HG03196 (cell line): ENCODE measurements at regions not wholly inside any gene's neighbourhood (a gene's known extent, or its start where the extent isn't known, plus 50 kb on each side); places are given as distances from the start of the nearest gene placed in this dataset.

Experiments used
- ATAC-seq: cut with Tn5 transposase; IDR thresholded peaks from one replicate; pipeline ENCODE4 v1.9.1; 2021; ENCODE audit not compliant: unreplicated experiment

GRCh38 chr9:87436716-87437115 lies 61.0 kb upstream of the DAPK1 start:
- ATAC-seq = no peak

GRCh38 chr9:87437966-87438365 lies 59.7 kb upstream of the DAPK1 start:
- no peak for ATAC-seq

DNA sequence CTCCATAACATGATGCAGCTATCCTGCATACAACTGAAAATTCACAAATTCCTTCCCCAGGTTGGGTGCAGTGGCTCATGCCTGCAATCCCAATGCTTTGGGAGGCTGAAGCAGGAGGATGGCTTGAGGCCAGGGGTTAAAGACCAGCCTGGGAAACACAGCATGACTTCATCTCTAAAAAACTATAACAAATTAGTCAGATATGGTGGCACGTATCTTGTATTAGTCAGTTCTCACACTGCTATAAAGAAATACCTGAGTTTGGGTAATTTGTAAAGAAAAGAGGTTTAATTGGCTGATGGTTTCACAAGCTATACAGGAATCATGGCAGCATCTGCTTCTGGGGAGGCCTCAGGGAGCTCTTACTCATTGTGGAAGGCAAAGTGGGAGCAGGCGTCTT lies 56.4 kb upstream of the DAPK1 start:
- ATAC-seq = no peak

DNA sequence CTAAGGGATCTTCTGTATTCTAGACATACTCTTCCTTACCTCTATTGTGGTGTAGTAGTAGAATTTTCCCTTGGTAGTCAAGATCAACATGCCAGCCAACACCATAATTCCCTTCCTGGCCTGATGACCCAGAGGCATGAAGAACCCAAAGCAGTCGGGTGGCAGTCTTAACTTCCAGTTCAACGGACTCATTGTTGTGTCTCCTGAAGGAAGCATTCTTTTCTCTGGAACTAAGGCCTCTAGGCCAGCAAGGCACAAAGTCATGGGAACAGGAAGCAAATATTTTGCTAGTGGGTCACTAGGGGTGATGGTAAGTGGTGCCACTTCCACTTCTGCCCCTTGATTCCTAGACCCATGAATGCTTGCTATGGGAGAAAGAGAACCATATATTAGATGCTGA lies 55.2 kb upstream of the DAPK1 start:
- no peak for ATAC-seq

- ATAC-seq = no peak
Measured at GRCh38 chr9:87443006-87443405, 54.7 kb upstream of the DAPK1 start.

- no peak for ATAC-seq
Measured at GRCh38 chr9:87443461-87443860, 54.2 kb upstream of the DAPK1 start.

GRCh38 chr9:87445646-87446045 lies 52.0 kb upstream of the DAPK1 start:
- ATAC-seq = peak; percentile 80

GRCh38 chr9:87446527-87446926 lies 51.1 kb upstream of the DAPK1 start:
- ATAC-seq = no peak

DNA sequence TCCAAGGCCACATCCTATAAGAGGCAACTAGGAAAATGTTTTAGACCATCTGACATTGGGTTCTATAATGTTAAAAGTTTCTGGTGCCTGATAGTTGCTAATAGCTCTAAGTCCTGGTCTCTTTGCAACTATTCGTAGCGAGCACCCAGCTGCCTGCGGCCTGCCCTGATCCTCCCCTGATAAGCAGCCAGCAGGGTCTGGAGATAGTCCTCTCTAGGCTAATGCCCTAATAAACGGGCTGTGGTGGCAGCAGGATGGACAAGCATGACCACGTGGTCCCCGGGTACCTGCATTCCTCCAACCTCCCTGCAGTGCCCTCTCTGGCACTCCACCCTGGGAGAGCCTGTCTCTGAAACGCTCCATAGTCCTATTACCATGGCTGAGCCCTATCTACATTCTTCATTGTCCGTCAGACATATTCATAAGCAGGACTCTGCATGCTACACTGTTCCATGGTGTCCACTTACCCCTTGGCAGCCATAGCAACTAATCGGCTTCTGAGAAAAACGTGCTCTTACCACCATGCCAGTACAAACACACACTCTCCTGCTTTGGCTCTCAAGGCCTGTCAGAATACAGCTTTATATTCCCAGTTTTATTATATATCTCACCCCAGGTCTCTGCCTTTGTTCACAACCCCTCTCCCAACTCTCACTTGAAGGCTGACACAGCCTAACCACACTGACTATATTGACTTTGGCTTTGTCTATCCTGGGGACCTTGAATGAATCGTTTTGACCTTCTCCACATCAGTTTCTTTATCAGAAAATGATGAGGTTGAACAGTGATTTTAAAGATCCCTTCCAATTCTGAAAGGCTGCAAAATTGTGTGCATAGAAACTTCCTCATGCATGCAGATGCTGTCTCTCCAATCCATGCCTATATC lies 49.9 kb upstream of the DAPK1 start:
- no peak for ATAC-seq
